Endothelial cell (in vitro differentiated cells): ENCODE measurements at regions not wholly inside any gene's neighbourhood (a gene's known extent, or its start where the extent isn't known, plus 50 kb on each side); places are given as distances from the start of the nearest gene placed in this dataset.

Source experiments
- DNase-seq: peaks from one replicate; pipeline ENCODE4 v3.0.0; 2021; ENCODE audit warnings: low spot score
- H3K27ac Mint-ChIP-seq: one replicate; pipeline ENCODE4 v1.8.0; 2021; ENCODE audit warnings: mixed read lengths, inconsistent platforms; ENCODE audit not compliant: unreplicated experiment
- H3K27me3 Mint-ChIP-seq: one replicate; pipeline ENCODE4 v1.8.0; 2021; ENCODE audit warnings: mild to moderate bottlenecking, moderate library complexity, mixed read lengths, inconsistent platforms; ENCODE audit not compliant: unreplicated experiment
- H3K36me3 Mint-ChIP-seq: one replicate; pipeline ENCODE4 v1.8.0; 2021; ENCODE audit warnings: mild to moderate bottlenecking, low read depth, mixed read lengths, inconsistent platforms; ENCODE audit not compliant: unreplicated experiment
- H3K4me1 Mint-ChIP-seq: one replicate; pipeline ENCODE4 v1.8.0; 2021; ENCODE audit warnings: mild to moderate bottlenecking, mixed read lengths, inconsistent platforms; ENCODE audit not compliant: unreplicated experiment
- H3K4me3 Mint-ChIP-seq: one replicate; pipeline ENCODE4 v1.8.0; 2021; ENCODE audit warnings: mild to moderate bottlenecking, mixed read lengths, inconsistent platforms; ENCODE audit not compliant: unreplicated experiment
- H3K9me3 Mint-ChIP-seq: one replicate; pipeline ENCODE4 v1.8.0; 2021; ENCODE audit warnings: mixed read lengths, inconsistent platforms; ENCODE audit not compliant: unreplicated experiment
- CTCF ChIP-seq: fragments of 200-600 bp; sonication (generic); IDR thresholded peaks from one replicate; pipeline ENCODE4 v1.5.0; 2021; ENCODE audit warnings: antibody characterized with exemption; ENCODE audit not compliant: unreplicated experiment

DNA sequence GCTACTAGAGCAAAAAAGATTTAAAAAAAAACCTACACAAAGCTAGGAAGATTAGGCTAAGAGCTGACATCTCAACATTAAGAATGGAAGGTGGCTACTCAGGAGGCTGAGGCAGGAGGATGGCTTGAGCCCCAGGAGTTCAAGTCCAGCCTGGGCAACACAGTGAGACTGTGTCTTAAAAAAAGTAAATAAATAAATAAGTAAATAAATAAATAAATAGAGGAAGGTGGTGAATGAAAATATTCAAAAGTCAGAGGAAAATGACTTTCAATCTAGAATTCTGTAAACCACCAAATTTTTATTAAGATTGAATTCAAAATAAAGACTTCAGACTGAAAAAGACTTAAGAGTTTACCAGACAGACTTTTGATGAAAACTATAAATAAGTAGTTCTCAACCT, 50.9 kb upstream of the TMPRSS2 start:
- Mint-ChIP-seq H3K36me3 (peaks cover 3% of the 10 kb centered on the region), H3K4me1 (peaks cover 3% of the 10 kb centered on the region), H3K27ac (no peak overlapping the region), H3K27me3 (no peaks in the 10 kb centered on the region), H3K9me3 (no peaks in the 10 kb centered on the region), H3K4me3 (no peak overlapping the region)
- DNase-seq: no peak
- TF ChIP-seq CTCF: no peak

GRCh38 chr21:41557884-41558283, 49.9 kb upstream of the TMPRSS2 start:
- no peaks in the 10 kb centered on the region for H3K36me3 Mint-ChIP-seq
- H3K9me3 Mint-ChIP-seq: no peaks in the 10 kb centered on the region
- H3K4me3 Mint-ChIP-seq: no peak overlapping the region
- H3K27me3 Mint-ChIP-seq: no peaks in the 10 kb centered on the region
- DNase-seq: no peak
- TF ChIP-seq CTCF: no peak
- H3K27ac Mint-ChIP-seq: no peak overlapping the region
- peaks cover 6% of the 10 kb centered on the region for H3K4me1 Mint-ChIP-seq
